ENCODE measurements at regions not wholly inside any gene's neighbourhood (a gene's known extent, or its start where the extent isn't known, plus 50 kb on each side); places are given as distances from the start of the nearest gene placed in this dataset.

DNA sequence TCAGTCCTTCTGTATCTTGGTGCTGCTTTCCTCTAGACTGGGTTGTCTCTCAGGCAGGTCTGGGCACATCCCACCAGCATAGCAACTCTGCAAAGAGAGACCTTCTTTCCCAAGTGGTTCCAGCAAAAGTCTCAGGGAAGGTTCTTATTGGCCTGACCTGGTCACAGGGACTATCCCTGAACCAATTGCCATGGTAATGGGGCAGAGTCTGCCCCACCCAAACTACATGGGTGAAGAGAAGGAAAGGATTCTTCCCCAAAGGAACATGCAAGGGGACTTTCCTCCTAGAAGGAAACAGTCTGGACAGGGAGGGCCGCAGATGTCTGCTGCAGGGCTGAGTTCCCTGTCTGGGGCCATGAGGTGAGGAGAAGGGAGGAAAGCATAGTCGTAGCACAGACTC lies 122.2 kb upstream of the NCOR2 start:
- TF ChIP-seq YY1 (IDR thresholded peaks at IDR 0.05; ENCODE audit: insufficient read depth, insufficient read length) (no peak), SUZ12 (IDR thresholded peaks at IDR 0.05; ENCODE audit: extremely low read depth, insufficient read depth, insufficient read length) (no peak)
